ENCODE measurements at regions not wholly inside any gene's neighbourhood (a gene's known extent, or its start where the extent isn't known, plus 50 kb on each side); places are given as distances from the start of the nearest gene placed in this dataset.

DNA sequence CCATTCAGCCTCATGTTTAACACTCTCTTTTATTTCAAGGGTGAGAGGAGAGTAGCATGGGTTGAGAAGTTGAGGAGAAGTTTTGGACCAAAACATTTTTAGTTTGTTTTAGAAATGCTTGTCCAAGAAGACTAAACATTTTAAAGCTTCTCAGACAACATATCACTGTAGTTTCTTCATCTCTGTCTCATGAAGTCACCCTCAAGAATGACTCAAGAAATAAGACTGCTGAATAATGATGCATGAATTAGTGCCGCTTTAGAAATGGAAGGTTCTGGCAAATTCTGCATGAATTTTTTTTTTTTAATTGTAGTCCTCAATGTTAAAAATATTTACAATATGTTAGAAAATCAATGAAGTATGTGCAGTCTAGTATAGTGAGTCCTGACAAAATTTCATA, 422.7 kb upstream of the ARGLU1 start:
- Histone ChIP-seq H3K4me3 (ENCODE audit: low read length in 2 of 2) (no peak overlapping the region), H3K27me3 (ENCODE audit: control insufficient read depth in 1 of 2, insufficient read depth in 2 of 2, low read length in 2 of 2) (no peaks in the 10 kb centered on the region), H3K36me3 (ENCODE audit: control insufficient read depth in 2 of 2, insufficient read depth in 2 of 2, low read length in 2 of 2) (no peaks in the 10 kb centered on the region), H3K9ac (ENCODE audit: low read length in 2 of 2) (no peak overlapping the region), H3K27ac (ENCODE audit: low read length) (no peak overlapping the region), H3K4me1 (ENCODE audit: control insufficient read depth, insufficient read depth, low read length) (no peaks in the 10 kb centered on the region), H3K9me3 (ENCODE audit: control insufficient read depth in 2 of 2, low read length in 2 of 2) (no peaks in the 10 kb centered on the region)

DNA sequence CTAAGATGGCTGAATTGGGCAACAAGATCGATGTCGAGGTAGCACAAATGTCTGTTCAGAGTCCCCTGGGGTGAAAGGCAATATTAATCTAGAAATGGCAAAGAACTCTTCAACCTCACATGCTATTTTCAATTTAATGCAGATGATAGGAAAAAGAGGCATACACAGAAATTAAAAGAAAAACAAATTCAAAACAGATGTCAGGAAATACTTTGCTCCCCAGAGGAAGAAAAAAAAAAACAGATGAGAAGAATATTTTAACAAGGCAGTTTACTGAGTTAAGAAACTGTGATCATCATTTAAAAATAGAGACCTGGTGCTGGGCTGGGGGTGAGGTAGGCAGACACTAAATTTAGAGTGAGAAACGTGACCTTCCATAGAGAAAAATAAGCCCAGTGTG, 421.9 kb upstream of the ARGLU1 start:
- Histone ChIP-seq H3K4me3 (ENCODE audit: low read length in 2 of 2) (no peak overlapping the region), H3K27ac (ENCODE audit: low read length) (no peak overlapping the region), H3K9ac (ENCODE audit: low read length in 2 of 2) (no peak overlapping the region), H3K36me3 (ENCODE audit: control insufficient read depth in 2 of 2, insufficient read depth in 2 of 2, low read length in 2 of 2) (no peaks in the 10 kb centered on the region), H3K27me3 (ENCODE audit: control insufficient read depth in 1 of 2, insufficient read depth in 2 of 2, low read length in 2 of 2) (no peaks in the 10 kb centered on the region), H3K4me1 (ENCODE audit: control insufficient read depth, insufficient read depth, low read length) (no peaks in the 10 kb centered on the region), H3K9me3 (ENCODE audit: control insufficient read depth in 2 of 2, low read length in 2 of 2) (no peaks in the 10 kb centered on the region)

DNA sequence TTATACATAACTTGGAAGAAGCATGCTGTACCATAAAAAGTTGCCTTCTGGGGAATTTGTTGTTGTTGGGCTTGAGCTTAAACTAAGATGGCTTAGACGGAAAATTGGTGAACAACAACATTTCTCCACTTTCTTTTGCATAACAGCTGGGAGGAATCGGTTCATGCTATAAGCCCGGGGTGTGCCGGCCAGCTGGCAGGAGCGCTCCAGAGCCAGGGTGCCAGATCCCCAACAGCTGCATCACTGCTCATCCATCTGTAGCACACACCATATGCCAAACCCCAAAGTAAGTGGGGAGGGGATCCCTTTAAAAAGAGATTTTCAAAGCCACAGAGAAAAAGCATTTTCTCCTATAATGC, 419.5 kb upstream of the ARGLU1 start:
- no peaks in the 10 kb centered on the region for H3K36me3 ChIP-seq (ENCODE audit: control insufficient read depth in 2 of 2, insufficient read depth in 2 of 2, low read length in 2 of 2)
- H3K9ac ChIP-seq (ENCODE audit: low read length in 2 of 2): no peak overlapping the region

DNA sequence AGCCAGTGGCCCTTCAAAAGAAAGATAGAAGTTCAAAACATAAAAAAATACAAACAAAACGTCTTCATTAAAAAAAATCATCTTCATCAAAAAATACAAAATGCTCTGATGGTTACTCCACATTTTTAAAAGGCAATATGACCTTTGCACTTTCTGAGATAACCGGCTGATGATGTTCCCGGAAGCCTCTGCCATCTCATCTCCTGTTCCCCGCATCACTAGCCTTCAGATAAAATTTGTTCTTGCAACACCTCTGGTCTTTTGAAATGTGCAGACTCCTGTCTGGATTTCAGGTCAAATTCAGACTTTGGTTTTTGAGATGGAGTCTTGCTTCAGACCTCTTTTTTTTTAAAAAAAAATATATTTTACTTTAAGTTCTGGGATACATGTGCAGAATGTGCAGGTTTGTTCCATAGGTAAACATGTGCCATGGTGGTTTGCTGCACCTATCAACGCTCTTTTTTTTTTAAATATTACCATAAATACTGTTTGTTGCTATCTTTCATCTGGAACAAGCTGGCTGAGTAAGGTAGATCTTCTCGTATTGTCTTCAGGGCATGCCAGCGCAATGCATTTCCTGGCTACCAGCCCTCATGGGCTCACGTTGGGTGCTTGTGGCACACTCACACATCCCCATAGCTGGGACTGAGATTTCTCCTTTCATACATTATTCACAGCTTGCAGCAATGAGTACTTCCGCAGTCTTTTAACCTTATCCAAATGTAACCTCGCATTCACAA, 418.9 kb upstream of the ARGLU1 start:
- Histone ChIP-seq H3K4me1 (ENCODE audit: control insufficient read depth, insufficient read depth, low read length) (no peaks in the 10 kb centered on the region), H3K27me3 (ENCODE audit: control insufficient read depth in 1 of 2, insufficient read depth in 2 of 2, low read length in 2 of 2) (no peaks in the 10 kb centered on the region), H3K9me3 (ENCODE audit: control insufficient read depth in 2 of 2, low read length in 2 of 2) (no peaks in the 10 kb centered on the region), H3K36me3 (ENCODE audit: control insufficient read depth in 2 of 2, insufficient read depth in 2 of 2, low read length in 2 of 2) (no peaks in the 10 kb centered on the region), H3K9ac (ENCODE audit: low read length in 2 of 2) (no peak overlapping the region), H3K27ac (ENCODE audit: low read length) (no peak overlapping the region), H3K4me3 (ENCODE audit: low read length in 2 of 2) (no peak overlapping the region)

More for the DNA sequence above, 419.5 kb upstream of the ARGLU1 start:
- no peaks in the 10 kb centered on the region for H3K9me3 ChIP-seq (ENCODE audit: control insufficient read depth in 2 of 2, low read length in 2 of 2)
- no peak overlapping the region for H3K27ac ChIP-seq (ENCODE audit: low read length)
- no peaks in the 10 kb centered on the region for H3K27me3 ChIP-seq (ENCODE audit: control insufficient read depth in 1 of 2, insufficient read depth in 2 of 2, low read length in 2 of 2)
- no peaks in the 10 kb centered on the region for H3K4me1 ChIP-seq (ENCODE audit: control insufficient read depth, insufficient read depth, low read length)
- no peak overlapping the region for H3K4me3 ChIP-seq (ENCODE audit: low read length in 2 of 2)

DNA sequence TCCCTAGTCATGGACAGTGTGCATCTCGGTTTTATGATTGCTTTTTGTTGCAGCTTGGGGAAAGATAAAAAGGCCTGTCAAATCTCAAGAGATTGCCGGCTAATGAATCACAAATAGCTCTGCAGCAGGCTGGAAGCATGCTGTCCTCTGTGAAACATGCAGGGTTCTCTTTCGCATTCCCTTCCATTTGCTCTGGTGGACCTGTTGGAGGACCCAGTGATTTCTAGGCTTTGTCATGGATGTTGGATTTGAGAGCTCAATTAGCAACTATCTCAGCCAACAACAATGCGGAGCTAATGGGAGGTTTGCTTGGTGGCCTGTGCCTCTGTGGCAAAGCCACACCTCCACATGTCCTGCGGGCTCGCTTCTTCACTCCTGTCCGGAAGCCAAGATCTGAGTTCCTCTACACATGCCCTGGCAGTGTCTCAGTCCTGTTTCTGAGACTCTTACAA, 418.1 kb upstream of the ARGLU1 start:
- H3K9ac ChIP-seq (ENCODE audit: low read length in 2 of 2): no peak overlapping the region
- no peaks in the 10 kb centered on the region for H3K27me3 ChIP-seq (ENCODE audit: control insufficient read depth in 1 of 2, insufficient read depth in 2 of 2, low read length in 2 of 2)
- no peaks in the 10 kb centered on the region for H3K4me1 ChIP-seq (ENCODE audit: control insufficient read depth, insufficient read depth, low read length)
- H3K9me3 ChIP-seq (ENCODE audit: control insufficient read depth in 2 of 2, low read length in 2 of 2): no peaks in the 10 kb centered on the region
- H3K36me3 ChIP-seq (ENCODE audit: control insufficient read depth in 2 of 2, insufficient read depth in 2 of 2, low read length in 2 of 2): no peaks in the 10 kb centered on the region
- no peak overlapping the region for H3K4me3 ChIP-seq (ENCODE audit: low read length in 2 of 2)
- H3K27ac ChIP-seq (ENCODE audit: low read length): no peak overlapping the region

DNA sequence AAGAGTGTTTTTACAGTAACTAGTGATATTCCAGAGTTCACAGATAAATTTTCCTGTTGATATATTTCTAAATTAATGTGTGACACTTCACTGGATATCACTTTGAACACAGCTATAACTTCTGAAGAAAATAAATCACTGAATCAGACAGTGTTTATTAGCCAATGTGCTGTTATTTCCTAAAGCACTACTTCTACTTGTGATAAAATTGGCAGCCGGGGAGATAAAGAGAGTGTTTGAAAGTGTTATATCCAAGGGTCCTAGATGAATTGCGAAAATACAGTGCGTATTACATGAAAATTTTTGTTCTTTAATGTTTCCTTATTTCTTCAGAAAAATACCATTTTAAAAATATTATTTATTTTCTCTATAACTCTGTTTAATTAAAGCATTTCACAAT, 417.5 kb upstream of the ARGLU1 start:
- H3K27me3 ChIP-seq (ENCODE audit: control insufficient read depth in 1 of 2, insufficient read depth in 2 of 2, low read length in 2 of 2): no peaks in the 10 kb centered on the region
- H3K4me1 ChIP-seq (ENCODE audit: control insufficient read depth, insufficient read depth, low read length): no peaks in the 10 kb centered on the region
- no peak overlapping the region for H3K9ac ChIP-seq (ENCODE audit: low read length in 2 of 2)
- no peak overlapping the region for H3K27ac ChIP-seq (ENCODE audit: low read length)
- no peak overlapping the region for H3K4me3 ChIP-seq (ENCODE audit: low read length in 2 of 2)
- no peaks in the 10 kb centered on the region for H3K9me3 ChIP-seq (ENCODE audit: control insufficient read depth in 2 of 2, low read length in 2 of 2)
- no peaks in the 10 kb centered on the region for H3K36me3 ChIP-seq (ENCODE audit: control insufficient read depth in 2 of 2, insufficient read depth in 2 of 2, low read length in 2 of 2)

DNA sequence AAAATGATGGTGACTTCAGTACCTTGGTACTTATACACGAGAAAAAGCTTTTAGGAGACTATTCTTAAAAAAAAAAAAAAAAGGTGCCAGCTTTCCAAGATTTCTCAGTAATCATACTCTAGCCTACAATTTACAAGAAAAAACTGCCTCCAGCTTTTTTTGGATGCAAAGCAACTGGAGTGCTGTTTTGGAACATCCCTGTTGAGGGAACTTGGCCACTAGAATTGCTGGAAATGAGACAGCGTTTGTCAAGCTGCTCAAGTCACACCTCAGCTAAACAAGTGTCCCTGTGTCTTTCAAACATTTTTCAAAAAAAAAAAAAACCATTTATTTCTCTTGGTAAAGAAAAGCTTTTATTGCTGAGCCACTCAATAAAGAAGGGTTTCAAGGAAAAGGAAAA, 413.1 kb upstream of the ARGLU1 start:
- H3K4me1 ChIP-seq (ENCODE audit: control insufficient read depth, insufficient read depth, low read length): no peaks in the 10 kb centered on the region
- no peak overlapping the region for H3K27ac ChIP-seq (ENCODE audit: low read length)
- H3K4me3 ChIP-seq (ENCODE audit: low read length in 2 of 2): no peak overlapping the region

DNA sequence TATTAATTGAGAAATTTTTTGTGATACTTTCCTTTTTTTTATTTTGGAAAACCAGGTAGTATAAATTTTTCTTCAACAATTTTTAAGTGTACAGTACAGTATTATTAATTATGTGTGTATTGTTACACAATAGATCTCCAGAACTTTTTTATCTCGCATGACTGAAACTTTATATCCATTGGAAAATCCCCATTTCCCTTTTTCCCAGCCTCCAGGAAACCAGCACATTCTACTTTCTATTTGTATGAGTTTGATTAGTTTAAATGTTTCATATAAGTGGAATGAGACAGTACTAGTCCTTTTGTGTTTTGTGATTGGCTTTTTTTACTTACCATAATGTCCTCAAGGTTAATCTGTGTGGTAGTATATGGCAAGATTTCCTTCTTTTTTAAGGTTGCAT, 399.5 kb upstream of the ARGLU1 start:
- no peak overlapping the region for H3K4me3 ChIP-seq (ENCODE audit: low read length in 2 of 2)
- H3K27ac ChIP-seq (ENCODE audit: low read length): no peak overlapping the region
- H3K27me3 ChIP-seq (ENCODE audit: control insufficient read depth in 1 of 2, insufficient read depth in 2 of 2, low read length in 2 of 2): no peaks in the 10 kb centered on the region
- H3K9ac ChIP-seq (ENCODE audit: low read length in 2 of 2): no peak overlapping the region
- H3K36me3 ChIP-seq (ENCODE audit: control insufficient read depth in 2 of 2, insufficient read depth in 2 of 2, low read length in 2 of 2): no peaks in the 10 kb centered on the region
- H3K4me1 ChIP-seq (ENCODE audit: control insufficient read depth, insufficient read depth, low read length): no peaks in the 10 kb centered on the region
- H3K9me3 ChIP-seq (ENCODE audit: control insufficient read depth in 2 of 2, low read length in 2 of 2): no peaks in the 10 kb centered on the region

More for the DNA sequence above, 413.1 kb upstream of the ARGLU1 start:
- H3K9ac ChIP-seq (ENCODE audit: low read length in 2 of 2): no peak overlapping the region
- no peaks in the 10 kb centered on the region for H3K9me3 ChIP-seq (ENCODE audit: control insufficient read depth in 2 of 2, low read length in 2 of 2)
- no peaks in the 10 kb centered on the region for H3K27me3 ChIP-seq (ENCODE audit: control insufficient read depth in 1 of 2, insufficient read depth in 2 of 2, low read length in 2 of 2)
- H3K36me3 ChIP-seq (ENCODE audit: control insufficient read depth in 2 of 2, insufficient read depth in 2 of 2, low read length in 2 of 2): no peaks in the 10 kb centered on the region

DNA sequence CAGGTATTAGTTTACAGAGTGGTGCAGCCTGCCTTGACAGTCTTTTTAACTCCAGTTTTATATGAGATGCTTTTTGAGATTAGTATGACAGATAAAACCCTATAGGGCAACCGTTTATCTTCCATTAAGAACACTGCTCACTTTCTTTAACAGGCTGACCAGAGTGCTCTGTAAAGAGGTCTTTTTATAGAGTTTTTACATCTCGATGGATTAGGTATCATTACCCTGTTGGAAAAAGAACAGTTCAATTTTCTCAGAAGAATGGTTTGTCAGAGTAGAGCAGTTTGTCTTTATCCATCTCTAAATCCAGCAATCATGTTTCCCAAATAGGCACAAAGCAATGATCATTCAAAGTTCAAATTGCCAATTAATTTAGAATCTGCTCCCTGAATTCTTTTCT, 395.2 kb upstream of the ARGLU1 start:
- H3K9ac ChIP-seq (ENCODE audit: low read length in 2 of 2): no peak overlapping the region
- no peaks in the 10 kb centered on the region for H3K36me3 ChIP-seq (ENCODE audit: control insufficient read depth in 2 of 2, insufficient read depth in 2 of 2, low read length in 2 of 2)
- no peak overlapping the region for H3K27ac ChIP-seq (ENCODE audit: low read length)
- H3K9me3 ChIP-seq (ENCODE audit: control insufficient read depth in 2 of 2, low read length in 2 of 2): no peaks in the 10 kb centered on the region
- H3K27me3 ChIP-seq (ENCODE audit: control insufficient read depth in 1 of 2, insufficient read depth in 2 of 2, low read length in 2 of 2): no peaks in the 10 kb centered on the region
- H3K4me1 ChIP-seq (ENCODE audit: control insufficient read depth, insufficient read depth, low read length): no peaks in the 10 kb centered on the region
- no peak overlapping the region for H3K4me3 ChIP-seq (ENCODE audit: low read length in 2 of 2)

DNA sequence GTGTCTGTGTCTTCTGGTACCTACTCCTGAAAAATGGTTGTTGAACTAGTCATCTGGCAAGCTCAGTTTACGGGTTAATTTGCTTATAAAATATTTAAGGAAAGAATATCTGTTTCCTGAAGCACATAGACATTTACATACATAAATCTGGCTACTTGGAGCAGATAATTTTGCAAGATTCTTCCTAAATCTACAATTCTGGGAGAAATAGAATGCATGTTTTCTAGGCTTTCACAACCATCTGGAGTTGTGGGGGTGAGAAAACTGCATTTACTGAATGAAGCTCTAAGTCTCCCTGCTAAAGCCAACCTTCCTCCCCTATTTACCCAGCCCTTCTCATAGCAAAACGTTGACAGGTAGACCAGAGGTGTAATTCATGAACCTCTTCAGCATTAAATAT, 393.7 kb upstream of the ARGLU1 start:
- H3K9ac ChIP-seq (ENCODE audit: low read length in 2 of 2): no peak overlapping the region
- H3K27me3 ChIP-seq (ENCODE audit: control insufficient read depth in 1 of 2, insufficient read depth in 2 of 2, low read length in 2 of 2): no peaks in the 10 kb centered on the region
- no peaks in the 10 kb centered on the region for H3K9me3 ChIP-seq (ENCODE audit: control insufficient read depth in 2 of 2, low read length in 2 of 2)

DNA sequence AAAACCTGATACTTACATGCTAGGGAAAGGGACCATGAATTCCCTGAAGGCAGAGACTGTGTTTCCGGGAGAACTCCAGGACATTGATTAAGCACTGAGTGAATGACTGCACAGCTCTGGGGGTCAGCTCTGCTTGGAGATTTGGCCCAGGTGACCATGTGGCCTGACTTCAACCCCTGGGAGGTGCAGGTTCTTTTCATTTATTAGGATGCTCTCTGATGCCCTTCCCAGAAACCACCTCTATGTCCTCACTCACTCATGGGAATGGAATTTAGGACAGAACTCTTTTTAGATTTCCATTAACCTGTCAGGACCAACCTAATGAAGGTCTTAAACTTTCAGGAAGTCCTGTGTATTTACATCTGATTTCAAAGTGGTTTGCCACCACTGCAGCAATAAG, 393.3 kb upstream of the ARGLU1 start:
- no peak overlapping the region for H3K27ac ChIP-seq (ENCODE audit: low read length)
- no peak overlapping the region for H3K4me3 ChIP-seq (ENCODE audit: low read length in 2 of 2)
- H3K9ac ChIP-seq (ENCODE audit: low read length in 2 of 2): no peak overlapping the region
- H3K4me1 ChIP-seq (ENCODE audit: control insufficient read depth, insufficient read depth, low read length): no peaks in the 10 kb centered on the region
- no peaks in the 10 kb centered on the region for H3K36me3 ChIP-seq (ENCODE audit: control insufficient read depth in 2 of 2, insufficient read depth in 2 of 2, low read length in 2 of 2)
- no peaks in the 10 kb centered on the region for H3K9me3 ChIP-seq (ENCODE audit: control insufficient read depth in 2 of 2, low read length in 2 of 2)
- no peaks in the 10 kb centered on the region for H3K27me3 ChIP-seq (ENCODE audit: control insufficient read depth in 1 of 2, insufficient read depth in 2 of 2, low read length in 2 of 2)

More for the DNA sequence above, 393.7 kb upstream of the ARGLU1 start:
- no peak overlapping the region for H3K4me3 ChIP-seq (ENCODE audit: low read length in 2 of 2)
- H3K36me3 ChIP-seq (ENCODE audit: control insufficient read depth in 2 of 2, insufficient read depth in 2 of 2, low read length in 2 of 2): no peaks in the 10 kb centered on the region
- no peaks in the 10 kb centered on the region for H3K4me1 ChIP-seq (ENCODE audit: control insufficient read depth, insufficient read depth, low read length)
- no peak overlapping the region for H3K27ac ChIP-seq (ENCODE audit: low read length)
